HG03520 (cell line): ENCODE measurements at regions not wholly inside any gene's neighbourhood (a gene's known extent, or its start where the extent isn't known, plus 50 kb on each side); places are given as distances from the start of the nearest gene placed in this dataset.
"Not testable (repeated sequence)": the region's sequence is repeated elsewhere in the genome, so short reads cannot be mapped to it uniquely, and the experiment has no call there.

Experiments
- ATAC-seq: cut with Tn5 transposase; IDR thresholded peaks from one replicate; pipeline ENCODE4 v1.9.1; 2021; ENCODE audit warnings: mild to moderate bottlenecking, moderate library complexity; ENCODE audit not compliant: unreplicated experiment

- ATAC-seq, result no peak
Observed at GRCh38 chr1:168825820-168826219, 96.8 kb upstream of the DPT start.

GRCh38 chr1:168826269-168826668 is 97.3 kb upstream of the DPT start:
- no peak for ATAC-seq

GRCh38 chr1:168827557-168827956 is 98.6 kb upstream of the DPT start:
- ATAC-seq, result no peak

- ATAC-seq, result no peak
Observed at GRCh38 chr1:168829876-168830275, 100.9 kb upstream of the DPT start.

GRCh38 chr1:168830562-168830961 is 101.6 kb upstream of the DPT start:
- no peak for ATAC-seq

GRCh38 chr1:168832661-168833060 is 103.7 kb upstream of the DPT start:
- ATAC-seq, result no peak

GRCh38 chr1:168833362-168833761 is 104.4 kb upstream of the DPT start:
- ATAC-seq, result no peak

GRCh38 chr1:168833801-168834224 is 104.8 kb upstream of the DPT start:
- ATAC-seq, result no peak

- ATAC-seq, result no peak
Observed at GRCh38 chr1:168834225-168834872, 105.3 kb upstream of the DPT start.

GRCh38 chr1:168835176-168835575 is 106.2 kb upstream of the DPT start:
- no peak for ATAC-seq

GRCh38 chr1:168835791-168836190 is 106.8 kb upstream of the DPT start:
- no peak for ATAC-seq

GRCh38 chr1:168836469-168836868 is 107.5 kb upstream of the DPT start:
- ATAC-seq, result no peak

GRCh38 chr1:168837230-168837629 is 108.2 kb upstream of the DPT start:
- ATAC-seq, result not testable (repeated sequence)

GRCh38 chr1:168842306-168842705 is 113.3 kb upstream of the DPT start:
- ATAC-seq, result no peak

GRCh38 chr1:168842916-168843315 is 113.9 kb upstream of the DPT start:
- ATAC-seq, result no peak

- no peak for ATAC-seq
Observed at GRCh38 chr1:168843401-168843800, 114.4 kb upstream of the DPT start.

- no peak for ATAC-seq
Observed at GRCh38 chr1:168843950-168844349, 114.9 kb upstream of the DPT start.

GRCh38 chr1:168845140-168845539 is 116.1 kb upstream of the DPT start:
- ATAC-seq, result no peak

GRCh38 chr1:168848051-168848450 is 119.0 kb upstream of the DPT start:
- ATAC-seq, result no peak

- ATAC-seq, result no peak
Observed at GRCh38 chr1:168861421-168862004, 132.5 kb upstream of the DPT start.

- ATAC-seq, result no peak
Observed at GRCh38 chr1:168863772-168864171, 134.8 kb upstream of the DPT start.

- ATAC-seq, result no peak
Observed at GRCh38 chr1:168864266-168864665, 135.3 kb upstream of the DPT start.
